Skeletal muscle satellite cell (primary cell): ENCODE measurements at regions not wholly inside any gene's neighbourhood (a gene's known extent, or its start where the extent isn't known, plus 50 kb on each side); places are given as distances from the start of the nearest gene placed in this dataset.

Source experiments
- H3K27me3 ChIP-seq: 2 replicates; pipeline ENCODE4 v1.7.0; 2013; ENCODE audit warnings: low read length; ENCODE audit not compliant: control insufficient read depth, insufficient read depth
- H3K36me3 ChIP-seq: 2 replicates; pipeline ENCODE4 v1.7.0; 2013; ENCODE audit warnings: mild to moderate bottlenecking, control low read depth, low read length; ENCODE audit not compliant: insufficient read depth
- H3K4me1 ChIP-seq: 2 replicates; pipeline ENCODE4 v1.7.0; 2013; ENCODE audit warnings: low read length; ENCODE audit not compliant: control insufficient read depth, insufficient read depth
- H3K4me2 ChIP-seq: 2 replicates; pipeline ENCODE4 v1.7.0; 2013; ENCODE audit warnings: mild to moderate bottlenecking, low read length
- H3K4me3 ChIP-seq: 2 replicates; pipeline ENCODE4 v1.7.0; 2013; ENCODE audit warnings: low read length
- H3K9ac ChIP-seq: 2 replicates; pipeline ENCODE4 v1.7.0; 2013; ENCODE audit warnings: mild to moderate bottlenecking, low read depth, low read length, moderate library complexity
- H3K9me3 ChIP-seq: replicated peaks from 2 replicates; pipeline ENCODE4 v1.7.0; 2013; ENCODE audit warnings: mild to moderate bottlenecking, control low read depth, low read length

DNA sequence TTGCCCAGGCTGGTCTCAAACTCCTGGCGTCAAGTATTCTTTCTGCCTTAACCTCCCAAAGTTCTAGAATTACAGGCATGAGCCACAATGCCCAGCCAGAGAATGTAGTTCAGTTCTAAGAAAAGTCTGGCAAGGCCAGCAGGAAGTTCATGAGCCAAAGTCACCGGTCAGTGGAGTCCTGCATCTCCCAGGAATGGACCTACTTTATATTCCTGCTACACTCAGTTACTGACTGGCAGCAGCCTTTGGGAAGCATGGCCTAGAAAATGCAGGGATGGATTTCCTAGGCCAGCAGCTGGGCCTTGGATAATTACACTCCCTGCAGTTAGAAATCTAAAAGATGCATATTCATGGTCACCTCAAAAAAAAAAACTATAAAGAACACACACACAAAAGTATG is 135.7 kb downstream of the CAAP1 start:
- Histone ChIP-seq H3K27me3 (peaks cover 6% of the 10 kb centered on the region), H3K36me3 (no peaks in the 10 kb centered on the region), H3K9ac (no peak overlapping the region)

DNA sequence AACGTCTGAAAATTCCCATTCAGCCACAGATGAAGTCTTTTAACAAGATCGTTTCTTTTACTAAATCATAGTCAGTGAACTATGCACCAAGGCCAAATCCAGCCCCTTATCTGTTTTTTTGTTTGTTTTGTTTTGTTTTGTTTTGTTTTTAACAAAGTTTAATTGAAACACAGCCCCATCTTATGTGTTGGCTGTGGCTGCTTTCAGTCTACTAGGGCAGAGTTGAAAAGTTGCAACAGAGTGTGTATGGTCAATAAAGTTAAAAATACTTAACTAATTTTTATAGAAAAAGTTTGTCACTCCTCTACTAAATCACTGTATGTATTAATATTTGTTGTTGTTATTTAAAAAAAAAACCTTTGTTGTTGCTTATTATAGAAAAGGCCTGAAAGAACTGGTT is 137.1 kb downstream of the CAAP1 start:
- H3K36me3 ChIP-seq = no peaks in the 10 kb centered on the region
- H3K4me1 ChIP-seq = no peaks in the 10 kb centered on the region
- no peak overlapping the region for H3K4me2 ChIP-seq
- no peak overlapping the region for H3K4me3 ChIP-seq
- H3K9ac ChIP-seq = no peak overlapping the region
- H3K27me3 ChIP-seq = peaks cover 6% of the 10 kb centered on the region
- no peaks in the 10 kb centered on the region for H3K9me3 ChIP-seq

More for the DNA sequence above, 135.7 kb downstream of the CAAP1 start:
- no peak overlapping the region for H3K4me2 ChIP-seq
- H3K4me1 ChIP-seq = no peaks in the 10 kb centered on the region
- no peak overlapping the region for H3K4me3 ChIP-seq
- no peaks in the 10 kb centered on the region for H3K9me3 ChIP-seq

DNA sequence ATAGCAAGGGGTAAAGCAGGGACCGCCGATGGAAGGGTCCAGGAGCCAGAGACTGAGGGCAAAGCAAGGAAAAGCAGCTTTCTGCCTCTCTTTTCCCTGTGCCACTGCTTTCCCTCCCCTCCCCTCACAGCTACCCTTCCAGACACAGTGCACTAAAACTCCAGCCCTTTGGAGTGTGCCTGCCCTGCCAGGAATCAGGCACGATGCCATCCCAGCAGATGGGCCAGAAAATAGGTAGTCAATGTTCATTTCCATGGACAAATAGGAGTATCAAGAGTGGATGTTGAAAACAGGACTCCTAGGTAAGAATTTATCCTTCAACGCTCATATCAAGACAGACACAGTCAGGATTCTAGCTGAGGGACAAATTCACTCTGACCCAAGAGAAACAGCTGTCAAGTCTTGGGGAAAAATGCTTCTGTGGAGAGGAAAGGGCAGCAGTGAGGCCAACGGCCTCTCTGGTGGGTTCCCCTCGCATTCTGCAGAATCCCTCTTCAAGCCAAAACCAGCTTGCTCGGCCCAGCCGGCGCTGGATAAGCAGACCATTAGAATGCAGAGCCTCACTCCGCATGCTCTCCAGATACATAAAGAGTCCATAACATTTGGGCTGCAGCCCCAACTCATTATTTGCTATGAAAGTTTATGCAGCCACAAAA is 138.0 kb downstream of the CAAP1 start:
- H3K4me3 ChIP-seq = no peak overlapping the region

DNA sequence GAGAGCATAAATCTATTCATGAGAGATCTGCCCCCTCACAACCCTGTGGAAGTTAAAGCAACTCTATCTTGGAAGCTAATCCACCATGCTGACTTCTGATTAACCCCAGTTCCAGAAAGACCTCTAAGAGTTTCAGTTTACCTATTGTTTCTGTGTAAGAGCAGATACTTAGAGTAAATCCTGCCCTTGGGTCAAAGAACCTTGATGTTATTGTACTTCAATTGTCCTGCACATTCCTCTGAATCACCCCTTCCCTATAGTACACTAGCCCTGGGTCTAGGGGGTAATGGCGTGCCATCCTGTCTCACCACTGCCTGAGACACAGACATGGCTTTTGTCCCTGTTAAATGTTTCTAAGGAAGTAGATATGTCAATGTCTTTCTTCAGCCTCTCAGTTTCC is 138.6 kb downstream of the CAAP1 start:
- Histone ChIP-seq H3K4me2 (no peak overlapping the region), H3K4me3 (no peak overlapping the region), H3K4me1 (no peaks in the 10 kb centered on the region), H3K36me3 (no peaks in the 10 kb centered on the region), H3K27me3 (peaks cover 6% of the 10 kb centered on the region), H3K9ac (no peak overlapping the region), H3K9me3 (no peaks in the 10 kb centered on the region)

More for the DNA sequence above, 138.0 kb downstream of the CAAP1 start:
- no peaks in the 10 kb centered on the region for H3K9me3 ChIP-seq
- no peak overlapping the region for H3K4me2 ChIP-seq
- H3K9ac ChIP-seq = no peak overlapping the region
- no peaks in the 10 kb centered on the region for H3K4me1 ChIP-seq
- H3K27me3 ChIP-seq = peaks cover 6% of the 10 kb centered on the region
- H3K36me3 ChIP-seq = no peaks in the 10 kb centered on the region

DNA sequence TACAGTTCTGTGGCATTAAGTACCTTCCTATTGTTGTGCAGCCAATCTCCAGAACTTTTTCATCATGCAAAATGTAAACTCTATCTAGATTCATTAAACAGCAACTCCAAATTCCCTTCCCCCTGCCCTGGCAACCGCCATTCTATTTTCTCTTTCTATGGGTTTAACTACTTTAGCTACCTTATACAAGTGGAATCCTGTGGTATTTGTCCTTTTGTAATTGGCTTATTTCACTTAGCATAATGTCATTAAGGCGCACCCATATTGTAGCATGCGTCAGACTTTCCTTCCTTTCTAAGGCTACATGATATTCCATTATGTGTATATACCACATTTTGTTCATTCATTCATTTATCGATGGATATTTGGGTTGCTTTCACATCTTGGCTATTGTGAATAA is 142.4 kb downstream of the CAAP1 start:
- no peak overlapping the region for H3K9ac ChIP-seq
- H3K36me3 ChIP-seq = no peaks in the 10 kb centered on the region
- H3K27me3 ChIP-seq = no peaks in the 10 kb centered on the region
- no peaks in the 10 kb centered on the region for H3K9me3 ChIP-seq
- H3K4me3 ChIP-seq = no peak overlapping the region
- H3K4me2 ChIP-seq = no peak overlapping the region
- H3K4me1 ChIP-seq = no peaks in the 10 kb centered on the region

DNA sequence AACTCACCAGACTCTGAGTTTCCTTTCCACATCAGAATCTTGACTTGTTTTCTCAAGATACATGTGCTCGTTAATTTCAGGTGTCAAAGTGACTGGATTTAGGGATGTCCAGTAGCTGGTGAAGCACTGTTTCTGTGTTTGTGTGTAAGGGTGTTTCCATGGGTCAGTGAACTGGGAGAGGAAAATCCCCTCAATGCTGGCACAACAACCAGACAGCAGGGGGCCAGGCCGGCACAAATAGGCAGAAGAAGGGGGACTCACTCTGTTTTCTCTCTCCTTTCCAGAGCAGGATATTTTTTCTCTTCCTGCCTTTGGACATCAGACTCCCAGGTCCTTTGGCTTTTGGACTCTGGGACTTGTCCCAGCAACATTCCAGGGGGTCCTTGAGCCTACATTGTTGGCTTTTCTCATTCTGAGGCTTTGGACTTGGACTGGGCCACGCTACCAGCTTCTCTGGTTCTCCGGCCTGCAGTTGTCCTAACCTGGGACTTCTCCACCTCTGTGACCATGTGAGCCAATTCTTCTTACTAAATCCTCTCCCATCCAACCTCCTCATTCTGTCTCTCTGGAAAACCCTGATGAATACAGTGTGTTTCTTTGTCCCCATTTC is 144.0 kb downstream of the CAAP1 start:
- Histone ChIP-seq H3K36me3 (no peaks in the 10 kb centered on the region), H3K4me3 (no peak overlapping the region), H3K4me1 (no peaks in the 10 kb centered on the region), H3K9ac (no peak overlapping the region), H3K4me2 (no peak overlapping the region), H3K27me3 (no peaks in the 10 kb centered on the region), H3K9me3 (no peaks in the 10 kb centered on the region)

DNA sequence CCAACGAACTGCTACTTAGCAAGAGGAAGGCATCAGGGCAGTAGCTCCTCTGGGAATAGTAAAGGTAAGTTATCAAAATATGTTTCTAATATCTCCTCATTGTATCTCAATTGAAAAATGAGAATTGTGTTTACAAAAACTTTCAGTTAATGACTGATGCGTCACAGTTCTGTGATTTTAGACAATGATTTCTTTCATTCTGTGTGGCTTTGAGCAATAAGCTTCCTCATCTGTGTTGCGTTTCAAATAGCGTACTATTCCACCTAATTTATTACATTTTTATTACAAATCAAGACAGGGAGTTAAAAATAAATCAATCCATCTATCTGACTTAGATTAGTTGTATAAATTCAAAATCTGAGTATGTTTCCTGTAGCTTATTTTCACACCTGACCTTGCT is 145.0 kb downstream of the CAAP1 start:
- Histone ChIP-seq H3K36me3 (no peaks in the 10 kb centered on the region), H3K4me2 (no peak overlapping the region), H3K4me1 (no peaks in the 10 kb centered on the region), H3K9me3 (no peaks in the 10 kb centered on the region), H3K9ac (no peak overlapping the region), H3K27me3 (peaks cover 9% of the 10 kb centered on the region), H3K4me3 (no peak overlapping the region)

DNA sequence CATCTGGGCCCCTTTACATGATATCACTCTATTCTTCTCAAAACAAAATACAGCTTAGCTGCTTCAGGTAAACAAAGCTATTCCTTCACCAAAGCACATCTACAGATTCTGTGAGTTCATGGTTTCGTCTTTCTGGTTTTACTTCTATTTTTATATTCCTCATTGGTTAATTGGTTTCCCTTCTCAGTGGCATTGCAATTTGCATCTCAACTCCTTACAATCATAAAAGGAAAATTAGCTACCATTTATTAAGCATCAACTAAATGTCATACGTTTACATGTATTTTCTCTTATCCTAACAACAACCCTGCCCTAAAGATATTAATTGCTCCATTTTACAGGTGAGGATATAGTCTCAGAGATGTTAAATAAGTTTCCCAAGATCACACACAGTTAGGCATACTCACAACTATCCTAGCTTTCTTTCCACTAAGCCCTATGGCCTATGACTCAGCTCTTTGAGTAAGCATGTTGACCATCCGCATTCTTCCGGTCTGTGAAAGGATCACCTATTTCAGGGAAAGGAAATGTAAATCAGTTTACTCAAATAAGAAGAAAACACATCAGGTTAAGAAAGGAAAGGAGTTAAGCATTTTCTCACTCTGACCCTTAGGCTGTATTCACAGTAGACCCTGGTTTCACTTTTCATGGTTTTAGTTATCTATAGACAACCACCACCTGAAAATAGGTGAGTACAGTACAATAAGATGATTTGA is 146.1 kb downstream of the CAAP1 start:
- peaks cover 13% of the 10 kb centered on the region for H3K27me3 ChIP-seq
- no peak overlapping the region for H3K4me3 ChIP-seq
- H3K36me3 ChIP-seq = no peaks in the 10 kb centered on the region
- H3K4me2 ChIP-seq = no peak overlapping the region
- H3K4me1 ChIP-seq = no peaks in the 10 kb centered on the region
- no peak overlapping the region for H3K9ac ChIP-seq
- H3K9me3 ChIP-seq = no peaks in the 10 kb centered on the region

DNA sequence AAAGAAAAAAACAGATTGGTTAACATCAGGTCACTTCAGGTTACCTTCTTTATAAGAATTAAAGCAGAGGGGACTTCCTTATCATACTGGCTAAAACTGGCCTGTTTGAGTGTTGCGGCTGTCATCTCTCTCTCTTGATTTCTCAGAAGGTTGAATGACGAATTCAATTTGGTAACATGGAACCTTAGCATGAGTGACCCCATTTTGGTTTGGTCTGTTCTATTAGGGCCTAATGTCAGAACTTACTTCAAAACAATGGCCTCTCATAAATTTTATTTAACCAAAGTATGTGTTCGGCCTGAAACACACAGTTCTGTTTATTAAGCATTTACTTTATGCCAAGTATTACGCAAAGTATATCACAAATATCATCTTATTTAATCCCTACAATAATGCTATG is 147.5 kb downstream of the CAAP1 start:
- Histone ChIP-seq H3K4me3 (no peak overlapping the region), H3K27me3 (peaks cover 13% of the 10 kb centered on the region), H3K4me1 (no peaks in the 10 kb centered on the region), H3K4me2 (no peak overlapping the region), H3K9me3 (no peaks in the 10 kb centered on the region), H3K36me3 (no peaks in the 10 kb centered on the region), H3K9ac (no peak overlapping the region)

DNA sequence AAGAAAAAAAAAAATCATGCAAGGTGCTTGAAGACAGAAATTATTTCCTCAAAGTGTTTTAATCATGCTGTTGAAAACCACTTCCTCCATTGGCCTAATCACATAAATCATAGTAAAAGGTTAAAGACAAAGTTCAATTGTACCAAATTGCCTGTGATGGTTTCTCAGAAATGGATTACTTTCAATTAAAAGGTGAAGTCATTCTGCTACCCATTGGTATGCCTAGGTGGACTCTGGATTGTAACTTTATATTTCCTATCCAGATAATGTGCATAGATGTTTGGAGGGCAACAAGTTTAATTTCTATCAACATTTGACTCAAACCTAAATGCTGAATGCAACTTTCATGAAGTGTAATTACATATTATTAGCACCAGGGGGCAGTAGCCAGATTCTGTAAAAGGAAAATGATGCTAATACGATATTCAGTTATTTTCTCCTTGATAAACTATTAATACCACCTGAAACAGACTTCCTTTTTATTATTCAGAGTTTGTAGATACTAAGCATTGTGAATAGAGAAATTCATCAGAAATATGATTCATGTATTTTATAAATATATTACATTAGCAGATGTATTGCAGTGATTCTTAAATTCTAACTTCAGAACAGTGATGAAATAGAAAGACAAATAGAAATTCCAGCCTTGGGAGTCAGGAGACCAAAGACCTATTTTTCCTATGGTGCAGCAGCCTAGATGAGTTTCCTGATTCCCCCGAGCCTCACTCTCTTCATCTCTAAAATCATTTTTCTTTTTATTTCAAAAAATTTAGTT is 148.2 kb downstream of the CAAP1 start:
- H3K9me3 ChIP-seq = no peaks in the 10 kb centered on the region
- H3K4me2 ChIP-seq = no peak overlapping the region
- H3K4me3 ChIP-seq = no peak overlapping the region
- H3K36me3 ChIP-seq = no peaks in the 10 kb centered on the region
- H3K27me3 ChIP-seq = peaks cover 13% of the 10 kb centered on the region
- no peak overlapping the region for H3K9ac ChIP-seq
- H3K4me1 ChIP-seq = no peaks in the 10 kb centered on the region

DNA sequence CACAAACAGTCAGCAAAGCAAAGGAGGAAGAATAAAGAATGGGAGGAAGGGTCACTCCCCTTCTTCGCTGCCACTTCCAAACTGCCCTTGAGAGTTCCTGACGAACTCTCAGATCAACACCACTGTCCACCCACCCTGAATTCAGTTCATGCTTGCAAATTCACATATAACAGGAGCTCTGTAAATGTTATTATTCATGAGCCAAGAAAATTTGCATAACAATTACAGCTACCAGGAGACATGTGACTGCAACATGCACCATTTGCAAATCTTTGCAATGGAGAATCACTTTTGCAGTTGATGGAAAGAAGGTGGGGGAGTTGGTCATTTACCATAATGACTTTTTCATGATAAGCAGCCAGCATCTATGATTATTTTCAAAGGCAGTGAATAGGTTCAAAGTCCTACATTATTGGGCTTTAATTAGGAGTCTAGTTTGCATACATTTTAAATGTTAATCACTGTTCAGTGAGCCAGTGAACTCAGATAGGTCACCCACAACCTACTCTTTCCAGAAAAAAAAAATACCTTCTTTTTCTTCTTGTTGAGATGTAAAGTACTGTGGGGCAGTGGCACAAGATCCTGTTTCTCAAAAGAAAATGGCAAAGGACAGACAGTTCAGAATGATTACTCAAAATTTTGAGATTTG is 149.7 kb downstream of the CAAP1 start:
- H3K9ac ChIP-seq = no peak overlapping the region
- no peak overlapping the region for H3K4me2 ChIP-seq
- no peaks in the 10 kb centered on the region for H3K4me1 ChIP-seq
- H3K36me3 ChIP-seq = no peaks in the 10 kb centered on the region
- H3K27me3 ChIP-seq = peaks cover 13% of the 10 kb centered on the region
- H3K9me3 ChIP-seq = no peaks in the 10 kb centered on the region
- H3K4me3 ChIP-seq = no peak overlapping the region
